ENCODE measurements at regions not wholly inside any gene's neighbourhood (a gene's known extent, or its start where the extent isn't known, plus 50 kb on each side); places are given as distances from the start of the nearest gene placed in this dataset.
A peak's percentile ranks its signal among the peaks of the same experiment; 100 is the strongest.
"Not testable (repeated sequence)": the region's sequence is repeated elsewhere in the genome, so short reads cannot be mapped to it uniquely, and the experiment has no call there.

GRCh38 chr2:193201583-193201982 is 1006.9 kb upstream of the TMEFF2 start:
- ChIA-PET CTCF (no interaction called here), POLR2A (ENCODE audit: unreplicated experiment) (no interaction called here)
- Histone ChIP-seq H3K36me3 (ENCODE audit: low read depth) (no peaks in the 10 kb centered on the region), H3K27ac (no peak overlapping the region), H3K9me2 (ENCODE audit: insufficient read depth) (no peaks in the 10 kb centered on the region), H3K79me2 (ENCODE audit: low read depth) (no peaks in the 10 kb centered on the region), H3K9me3 (ENCODE audit: insufficient read depth, low read depth) (no peaks in the 10 kb centered on the region), H3K4me1 (replicated peaks; ENCODE audit: insufficient read depth) (no peaks in the 10 kb centered on the region), H3K27me3 (ENCODE audit: insufficient read depth, low read depth) (no peaks in the 10 kb centered on the region), H4K20me1 (ENCODE audit: insufficient read depth) (no peaks in the 10 kb centered on the region), H2AFZ (no peak overlapping the region), H3K4me3 (no peak overlapping the region), H3F3A (ENCODE audit: insufficient read depth, low read depth) (no peaks in the 10 kb centered on the region), H3K4me2 (no peak overlapping the region)
- DNase-seq, result no peak
- TF ChIP-seq EZH2 (IDR thresholded peaks at IDR 0.05; ENCODE audit: low read depth) (no peak), CTCF (conservative IDR thresholded peaks at IDR 0.05) (no peak)
- intact Hi-C loops (cut with micrococcal nuclease; ENCODE audit: unreplicated experiment), result no loop called here
- no TSS peak for BruUV-seq (replicated peaks)

GRCh38 chr2:193199322-193199721 is 1004.6 kb upstream of the TMEFF2 start:
- Histone ChIP-seq H3K27me3 (ENCODE audit: insufficient read depth, low read depth) (no peaks in the 10 kb centered on the region), H3K4me2 (no peak overlapping the region), H3F3A (ENCODE audit: insufficient read depth, low read depth) (no peaks in the 10 kb centered on the region), H3K79me2 (ENCODE audit: low read depth) (no peaks in the 10 kb centered on the region), H3K27ac (no peak overlapping the region), H2AFZ (no peak overlapping the region), H3K4me1 (replicated peaks; ENCODE audit: insufficient read depth) (no peaks in the 10 kb centered on the region), H3K9me2 (ENCODE audit: insufficient read depth) (no peaks in the 10 kb centered on the region), H4K20me1 (ENCODE audit: insufficient read depth) (no peaks in the 10 kb centered on the region), H3K9me3 (ENCODE audit: insufficient read depth, low read depth) (no peaks in the 10 kb centered on the region), H3K36me3 (ENCODE audit: low read depth) (no peaks in the 10 kb centered on the region), H3K4me3 (no peak overlapping the region)
- no TSS peak for BruUV-seq (replicated peaks)
- intact Hi-C loops (cut with micrococcal nuclease; ENCODE audit: unreplicated experiment), result no loop called here
- CTCF ChIA-PET, result no interaction called here
- no peak for DNase-seq
- POLR2A ChIA-PET (ENCODE audit: unreplicated experiment), result no interaction called here
- TF ChIP-seq EZH2 (IDR thresholded peaks at IDR 0.05; ENCODE audit: low read depth) (no peak), CTCF (conservative IDR thresholded peaks at IDR 0.05) (no peak)

- DNase-seq, result no peak
- Histone ChIP-seq H4K20me1 (ENCODE audit: insufficient read depth) (no peaks in the 10 kb centered on the region), H3K79me2 (ENCODE audit: low read depth) (no peaks in the 10 kb centered on the region), H3K4me3 (peak overlapping the region; percentile 46), H3K4me2 (peak overlapping the region; percentile 71), H3K9me2 (ENCODE audit: insufficient read depth) (no peaks in the 10 kb centered on the region), H3K9me3 (ENCODE audit: insufficient read depth, low read depth) (no peaks in the 10 kb centered on the region), H3K36me3 (ENCODE audit: low read depth) (no peaks in the 10 kb centered on the region), H2AFZ (peak overlapping the region; percentile 55), H3K27me3 (ENCODE audit: insufficient read depth, low read depth) (no peaks in the 10 kb centered on the region), H3K4me1 (replicated peaks; ENCODE audit: insufficient read depth) (no peaks in the 10 kb centered on the region), H3K27ac (no peak overlapping the region), H3F3A (ENCODE audit: insufficient read depth, low read depth) (no peaks in the 10 kb centered on the region)
- no TSS peak for BruUV-seq (replicated peaks)
- ChIA-PET POLR2A (ENCODE audit: unreplicated experiment) (no interaction called here), CTCF (no interaction called here)
- intact Hi-C loops (cut with micrococcal nuclease; ENCODE audit: unreplicated experiment), result no loop called here
- TF ChIP-seq CTCF (conservative IDR thresholded peaks at IDR 0.05), result no peak
- no peak for TF ChIP-seq EZH2 (IDR thresholded peaks at IDR 0.05; ENCODE audit: low read depth)
These were observed 993.1 kb upstream of the TMEFF2 start for GRCh38 chr2:193187816-193188215.

- BruUV-seq (replicated peaks); H2AFZ ChIP-seq; H3K36me3 ChIP-seq (ENCODE audit: low read depth); intact Hi-C loops (cut with micrococcal nuclease; ENCODE audit: unreplicated experiment); H3F3A ChIP-seq (ENCODE audit: insufficient read depth, low read depth); H3K9me3 ChIP-seq (ENCODE audit: insufficient read depth, low read depth); H3K9me2 ChIP-seq (ENCODE audit: insufficient read depth); CTCF ChIA-PET; H3K4me1 ChIP-seq (replicated peaks; ENCODE audit: insufficient read depth); H3K4me2 ChIP-seq; H3K27me3 ChIP-seq (ENCODE audit: insufficient read depth, low read depth); POLR2A ChIA-PET (ENCODE audit: unreplicated experiment); H4K20me1 ChIP-seq (ENCODE audit: insufficient read depth); H3K79me2 ChIP-seq (ENCODE audit: low read depth); H3K27ac ChIP-seq: not testable (repeated sequence)
- peak in 1 of 2 experiments; percentile 1 for DNase-seq
- peak overlapping the region; percentile 46; the same call in 1 of the 2 replicates for H3K4me3 ChIP-seq
These were observed 976.2 kb upstream of the TMEFF2 start for GRCh38 chr2:193170981-193171380.

Data from PC-9 (cell line).